Adrenal gland (tissue), 9 donors: ENCODE measurements at regions not wholly inside any gene's neighbourhood (a gene's known extent, or its start where the extent isn't known, plus 50 kb on each side); places are given as distances from the start of the nearest gene placed in this dataset.

Experiments used
- DNase-seq, 7 donors: peaks; one replicate each; pipeline ENCODE4 v3.0.0-alpha.2; 2019 to 2020
- H3K27ac ChIP-seq, 5 donors: fragments of 200-600 bp; sonication (generic) in 4 of 5; 1 replicate in 3 of 5; 2 replicates in 2 of 5; pipeline versions ENCODE4 v1.5.1 to v1.8.0; 2016 to 2020; ENCODE audit warnings: mild to moderate bottlenecking in 1 of 5
- H3K27me3 ChIP-seq: fragments of 200-600 bp; 2 replicates; pipeline ENCODE4 v1.8.0; 2021
- H3K36me3 ChIP-seq, 2 donors: fragments of 200-600 bp; replicated peaks in 1 of 2; 1 replicate in 1 of 2; 2 replicates in 1 of 2; pipeline versions ENCODE4 v1.5.1 to v1.8.0; 2018 to 2022
- H3K4me1 ChIP-seq, 2 donors: fragments of 200-600 bp; replicated peaks in 1 of 2; 1 replicate in 1 of 2; 2 replicates in 1 of 2; pipeline versions ENCODE4 v1.5.1 to v1.8.0; 2018 to 2021
- H3K4me3 ChIP-seq, 4 donors: fragments of 200-600 bp; sonication (generic) in 3 of 4; one replicate each; pipeline ENCODE4 v1.5.1; 2016 to 2018
- H3K9me3 ChIP-seq, 3 donors: fragments of 200-600 bp; sonication (generic) in 1 of 3; replicated peaks in 1 of 3; 1 replicate in 2 of 3; 2 replicates in 1 of 3; pipeline versions ENCODE4 v1.5.1 to v1.8.0; 2016 to 2021
- CTCF ChIP-seq, 6 experiments: fragments of 450-650 bp in 4 of 6; fragments of 200-600 bp in 2 of 6; sonication (generic) in 1 of 6; IDR thresholded peaks; 1 replicate in 5 of 6; 2 replicates in 1 of 6; pipeline versions ENCODE4 v1.5.1 to v1.8.0; 2016 to 2021; ENCODE audit warnings: antibody characterized with exemption in 6 of 6, mild to moderate bottlenecking in 2 of 6, moderate library complexity in 1 of 6
- POLR2A ChIP-seq, 2 donors: fragments of 450-650 bp; IDR thresholded peaks; one replicate each; pipeline ENCODE4 v1.6.1; 2017; ENCODE audit warnings: antibody characterized with exemption in 2 of 2, mild to moderate bottlenecking in 2 of 2, moderate library complexity in 1 of 2
- WGBS, 4 donors: extraction: QIAGEN DNeasy Blood & Tissue Kit in 2 of 4; methylation state at CpG; one replicate each; pipeline versions ENCODE4 v1.1.5 to v1.1.7; 2013 to 2017; 5-methylcytosine and 5-hydroxymethylcytosine counted together
- intact Hi-C, 2 donors: fragments of 100-400 bp; cut with DNase I; formaldehyde crosslinking; loops; one replicate each; pipeline versions ENCODE4 v1.14.1 to v1.15.0; 2022 to 2023
- donor health status: healthy with polysubstance abuse.
- donor health status: Bipolar disorder and iron deficiency.
- donor health status: DM: yes; HTN: yes; CAD: no.
- donor health status: DM: no; HTN: no; CAD: no.
- donor health status: DM: no; HTN: no; CAD: no.

- H3K27ac ChIP-seq = no peak overlapping the region
- intact Hi-C loops = no loop called here
- no peaks in the 10 kb centered on the region for H3K4me1 ChIP-seq
- H3K9me3 ChIP-seq = no peaks in the 10 kb centered on the region
- no peak overlapping the region for H3K4me3 ChIP-seq
- H3K36me3 ChIP-seq = no peaks in the 10 kb centered on the region
- DNase-seq = no peak
- TF ChIP-seq POLR2A (IDR thresholded peaks at IDR 0.05) = no peak
- TF ChIP-seq CTCF (IDR thresholded peaks at IDR 0.05) = no peak
- 60 to 66% (median 62%) methylated on average over 6 of the region's 6 CpGs for whole genome bisulfite sequencing, 4 donors
- H3K27me3 ChIP-seq = peaks cover 4% of the 10 kb centered on the region
Observed at GRCh38 chr16:54699656-54700055, 231.0 kb upstream of the IRX5 start.

GRCh38 chr16:54697677-54698076 is 233.0 kb upstream of the IRX5 start:
- WGBS, 4 donors = 69 to 75% (median 72%) methylated on average over 8 of the region's 8 CpGs
- Histone ChIP-seq H3K9me3 (no peaks in the 10 kb centered on the region), H3K36me3 (no peaks in the 10 kb centered on the region), H3K4me3 (no peak overlapping the region), H3K27ac (no peak overlapping the region), H3K27me3 (peaks cover 4% of the 10 kb centered on the region), H3K4me1 (no peaks in the 10 kb centered on the region)
- no peak for TF ChIP-seq CTCF (IDR thresholded peaks at IDR 0.05)
- TF ChIP-seq POLR2A (IDR thresholded peaks at IDR 0.05) = no peak
- no peak for DNase-seq
- intact Hi-C loops = no loop called here

GRCh38 chr16:54696970-54697369 is 233.7 kb upstream of the IRX5 start:
- Histone ChIP-seq H3K4me3 (no peak overlapping the region), H3K27ac (no peak overlapping the region), H3K27me3 (peaks cover 4% of the 10 kb centered on the region), H3K36me3 (no peaks in the 10 kb centered on the region), H3K9me3 (no peaks in the 10 kb centered on the region), H3K4me1 (no peaks in the 10 kb centered on the region)
- TF ChIP-seq POLR2A (IDR thresholded peaks at IDR 0.05) = no peak
- no peak for TF ChIP-seq CTCF (IDR thresholded peaks at IDR 0.05)
- intact Hi-C loops = no loop called here
- DNase-seq = no peak
- WGBS, 4 donors = 30 to 40% (median 34%) methylated on average over 7 to 9 of the region's 9 CpGs

- Histone ChIP-seq H3K27ac (no peak overlapping the region), H3K36me3 (no peaks in the 10 kb centered on the region), H3K9me3 (no peaks in the 10 kb centered on the region), H3K4me1 (no peaks in the 10 kb centered on the region), H3K4me3 (no peak overlapping the region), H3K27me3 (peaks cover 4% of the 10 kb centered on the region)
- intact Hi-C loops = no loop called here
- TF ChIP-seq POLR2A (IDR thresholded peaks at IDR 0.05) (no peak), CTCF (IDR thresholded peaks at IDR 0.05) (no peak)
- WGBS, 4 donors = 54 to 57% (median 56%) methylated on average over 8 of the region's 8 CpGs
- DNase-seq = no peak
Observed at GRCh38 chr16:54696522-54696921, 234.1 kb upstream of the IRX5 start.
